ENCODE measurements at regions not wholly inside any gene's neighbourhood (a gene's known extent, or its start where the extent isn't known, plus 50 kb on each side); places are given as distances from the start of the nearest gene placed in this dataset.

DNA sequence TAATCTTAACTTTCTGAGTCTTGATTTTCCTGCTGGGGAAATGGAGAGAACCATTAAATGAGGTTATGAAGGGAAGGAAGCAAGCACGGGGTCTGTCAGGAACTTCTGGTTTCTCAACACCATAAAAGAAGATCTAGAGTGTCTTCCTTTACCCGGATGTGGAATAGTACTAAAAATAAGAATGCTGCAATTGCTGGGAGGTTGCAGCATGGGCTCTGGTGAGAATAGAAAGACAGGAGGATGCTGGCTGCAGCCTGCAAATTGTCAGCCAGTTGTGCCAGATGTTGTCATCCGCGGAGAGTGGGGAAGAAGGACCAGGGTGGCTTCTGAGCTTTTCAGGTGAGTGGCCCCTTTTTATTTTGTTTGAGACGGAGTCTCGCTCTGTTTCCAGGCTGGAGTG lies 69.3 kb upstream of the STC2 start:
- H3K27ac Mint-ChIP-seq (ENCODE audit: unreplicated experiment) = no peak overlapping the region
- H3K27me3 Mint-ChIP-seq (ENCODE audit: unreplicated experiment) = peaks cover 10% of the 10 kb centered on the region
- peaks cover 6% of the 10 kb centered on the region for H3K4me1 Mint-ChIP-seq (ENCODE audit: unreplicated experiment)
- H3K36me3 Mint-ChIP-seq (ENCODE audit: low read depth, unreplicated experiment) = no peaks in the 10 kb centered on the region
- H3K4me3 Mint-ChIP-seq (ENCODE audit: unreplicated experiment) = no peak overlapping the region
- TF ChIP-seq, protein P1, sequence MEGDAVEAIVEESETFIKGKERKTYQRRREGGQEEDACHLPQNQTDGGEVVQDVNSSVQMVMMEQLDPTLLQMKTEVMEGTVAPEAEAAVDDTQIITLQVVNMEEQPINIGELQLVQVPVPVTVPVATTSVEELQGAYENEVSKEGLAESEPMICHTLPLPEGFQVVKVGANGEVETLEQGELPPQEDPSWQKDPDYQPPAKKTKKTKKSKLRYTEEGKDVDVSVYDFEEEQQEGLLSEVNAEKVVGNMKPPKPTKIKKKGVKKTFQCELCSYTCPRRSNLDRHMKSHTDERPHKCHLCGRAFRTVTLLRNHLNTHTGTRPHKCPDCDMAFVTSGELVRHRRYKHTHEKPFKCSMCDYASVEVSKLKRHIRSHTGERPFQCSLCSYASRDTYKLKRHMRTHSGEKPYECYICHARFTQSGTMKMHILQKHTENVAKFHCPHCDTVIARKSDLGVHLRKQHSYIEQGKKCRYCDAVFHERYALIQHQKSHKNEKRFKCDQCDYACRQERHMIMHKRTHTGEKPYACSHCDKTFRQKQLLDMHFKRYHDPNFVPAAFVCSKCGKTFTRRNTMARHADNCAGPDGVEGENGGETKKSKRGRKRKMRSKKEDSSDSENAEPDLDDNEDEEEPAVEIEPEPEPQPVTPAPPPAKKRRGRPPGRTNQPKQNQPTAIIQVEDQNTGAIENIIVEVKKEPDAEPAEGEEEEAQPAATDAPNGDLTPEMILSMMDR (IDR thresholded peaks at IDR 0.05; ENCODE audit: unreplicated experiment) = no peak
- H3K9me3 Mint-ChIP-seq (ENCODE audit: unreplicated experiment) = no peaks in the 10 kb centered on the region
- no peak for DNase-seq (ENCODE audit: low spot score)

DNA sequence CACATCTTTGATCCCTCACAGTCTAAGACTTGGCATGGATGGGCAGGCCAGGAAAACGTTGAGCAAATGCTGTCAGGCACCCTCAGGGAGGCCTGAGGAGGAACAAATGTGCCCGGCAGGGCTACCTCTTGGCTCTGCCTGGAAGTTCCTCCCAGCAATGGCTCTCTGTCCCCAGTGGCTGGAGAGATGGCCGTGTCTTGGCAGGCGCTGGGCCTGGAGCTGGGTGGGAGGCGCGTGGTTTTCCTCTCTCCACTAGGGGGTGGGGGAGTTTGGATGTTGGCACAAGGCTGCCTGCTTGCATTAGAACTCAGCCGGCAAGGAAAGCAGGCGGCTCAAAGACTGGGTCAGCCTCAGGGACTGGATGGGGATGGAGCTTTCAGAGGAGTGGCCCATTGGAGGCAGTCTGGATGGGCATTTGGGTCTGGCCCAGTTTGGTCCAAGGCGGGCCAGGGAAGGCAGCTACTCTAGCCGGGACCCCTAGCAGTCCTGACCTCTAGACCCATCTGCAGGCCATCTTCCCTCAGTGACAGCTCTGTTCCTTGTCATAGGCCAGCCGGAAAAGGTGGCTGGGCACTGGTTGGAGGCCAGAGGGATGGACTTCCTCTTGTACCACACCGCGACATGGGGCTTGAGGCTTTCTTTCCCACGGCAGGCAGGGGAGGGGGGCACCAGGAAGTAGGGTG lies 68.2 kb upstream of the STC2 start:
- TF ChIP-seq, protein P1 (IDR thresholded peaks at IDR 0.05; ENCODE audit: unreplicated experiment) = peak; percentile 47
- H3K9me3 Mint-ChIP-seq (ENCODE audit: unreplicated experiment) = no peaks in the 10 kb centered on the region
- H3K36me3 Mint-ChIP-seq (ENCODE audit: low read depth, unreplicated experiment) = no peaks in the 10 kb centered on the region
- H3K27ac Mint-ChIP-seq (ENCODE audit: unreplicated experiment) = no peak overlapping the region
- no peak overlapping the region for H3K4me3 Mint-ChIP-seq (ENCODE audit: unreplicated experiment)
- H3K4me1 Mint-ChIP-seq (ENCODE audit: unreplicated experiment) = peaks cover 6% of the 10 kb centered on the region
- peaks cover 10% of the 10 kb centered on the region for H3K27me3 Mint-ChIP-seq (ENCODE audit: unreplicated experiment)
- peak; percentile 30 for DNase-seq (ENCODE audit: low spot score)

DNA sequence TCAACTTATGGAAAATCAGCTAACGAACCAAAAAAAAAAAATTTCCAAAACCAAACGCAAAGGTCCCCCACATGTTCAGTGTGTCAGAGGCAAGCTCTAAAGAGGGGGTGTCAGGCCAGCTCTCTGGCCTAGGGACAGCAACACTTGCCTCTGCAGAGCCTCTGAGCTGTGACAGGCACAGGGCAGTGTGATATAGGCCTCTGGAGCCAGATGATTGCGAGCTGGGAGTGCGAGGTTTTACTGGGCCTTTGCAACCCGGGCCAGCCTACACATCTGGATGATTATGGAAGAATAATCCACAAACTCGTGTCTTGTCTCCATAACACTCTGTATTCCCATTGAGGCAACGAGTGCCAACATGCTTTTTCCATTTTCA lies 67.7 kb upstream of the STC2 start:
- Mint-ChIP-seq H3K27ac (ENCODE audit: unreplicated experiment) (no peak overlapping the region), H3K9me3 (ENCODE audit: unreplicated experiment) (no peaks in the 10 kb centered on the region), H3K4me1 (ENCODE audit: unreplicated experiment) (peaks cover 6% of the 10 kb centered on the region), H3K4me3 (ENCODE audit: unreplicated experiment) (no peak overlapping the region), H3K27me3 (ENCODE audit: unreplicated experiment) (peaks cover 10% of the 10 kb centered on the region), H3K36me3 (ENCODE audit: low read depth, unreplicated experiment) (no peaks in the 10 kb centered on the region)
- TF ChIP-seq, protein P1 (IDR thresholded peaks at IDR 0.05; ENCODE audit: unreplicated experiment) = no peak
- no peak for DNase-seq (ENCODE audit: low spot score)

DNA sequence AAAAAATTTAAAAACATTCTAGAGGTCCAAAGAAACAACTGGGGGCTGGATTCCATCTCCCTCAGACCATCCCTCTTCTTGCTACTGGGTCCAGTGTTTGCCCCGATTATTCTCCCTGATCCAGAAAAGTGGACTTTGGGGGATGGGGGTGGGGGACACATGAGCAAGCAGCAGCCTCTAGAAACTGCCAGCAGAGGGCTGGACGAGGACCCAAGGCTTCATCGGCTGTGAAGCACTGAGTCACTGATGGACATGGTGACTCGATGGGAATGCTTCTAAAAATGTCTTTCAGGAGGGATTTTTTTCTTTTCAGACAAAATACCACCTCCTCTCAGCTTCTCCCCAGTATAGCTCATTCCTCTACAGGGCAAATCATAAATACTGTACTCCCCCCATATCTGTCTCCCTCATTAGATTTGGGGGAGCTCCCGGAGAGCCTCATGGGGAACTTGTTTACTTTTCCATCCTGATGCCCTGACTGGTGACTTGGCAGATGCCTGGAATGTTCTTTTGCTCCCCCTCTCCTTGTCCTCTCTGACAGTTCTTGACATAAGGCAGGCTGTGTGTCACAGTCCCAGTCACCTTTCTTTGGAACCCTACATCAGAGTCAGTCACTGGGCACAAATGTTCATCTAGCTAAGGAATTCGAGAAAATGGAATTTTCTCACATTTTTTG lies 67.2 kb upstream of the STC2 start:
- Mint-ChIP-seq H3K27me3 (ENCODE audit: unreplicated experiment) (peaks cover 10% of the 10 kb centered on the region), H3K27ac (ENCODE audit: unreplicated experiment) (no peak overlapping the region), H3K9me3 (ENCODE audit: unreplicated experiment) (no peaks in the 10 kb centered on the region), H3K4me3 (ENCODE audit: unreplicated experiment) (no peak overlapping the region), H3K4me1 (ENCODE audit: unreplicated experiment) (peaks cover 6% of the 10 kb centered on the region), H3K36me3 (ENCODE audit: low read depth, unreplicated experiment) (no peaks in the 10 kb centered on the region)
- no peak for DNase-seq (ENCODE audit: low spot score)
- TF ChIP-seq, protein P1 (IDR thresholded peaks at IDR 0.05; ENCODE audit: unreplicated experiment) = no peak

DNA sequence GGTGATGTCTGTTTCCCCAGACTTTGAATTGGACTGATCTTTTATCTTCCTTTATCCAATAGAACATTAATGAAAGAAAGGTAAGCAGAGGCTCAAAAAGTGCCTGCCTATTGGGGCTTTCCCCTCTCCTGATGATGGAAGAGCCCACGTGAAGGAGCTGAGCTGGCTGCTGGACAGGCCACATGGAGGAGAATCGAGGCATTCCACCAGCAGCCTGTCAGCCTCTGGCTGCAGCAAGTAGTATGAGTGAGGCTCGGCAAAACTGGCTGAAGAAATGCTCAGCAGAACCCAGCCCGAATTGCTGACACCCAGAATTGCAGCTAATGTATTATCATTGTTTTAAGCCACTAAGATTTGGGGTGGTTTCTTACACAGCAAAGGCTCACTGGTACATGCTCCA lies 66.5 kb upstream of the STC2 start:
- Mint-ChIP-seq H3K9me3 (ENCODE audit: unreplicated experiment) (no peaks in the 10 kb centered on the region), H3K4me3 (ENCODE audit: unreplicated experiment) (no peak overlapping the region), H3K4me1 (ENCODE audit: unreplicated experiment) (peaks cover 6% of the 10 kb centered on the region), H3K36me3 (ENCODE audit: low read depth, unreplicated experiment) (no peaks in the 10 kb centered on the region), H3K27ac (ENCODE audit: unreplicated experiment) (no peak overlapping the region), H3K27me3 (ENCODE audit: unreplicated experiment) (peaks cover 10% of the 10 kb centered on the region)
- TF ChIP-seq, protein P1 (IDR thresholded peaks at IDR 0.05; ENCODE audit: unreplicated experiment) = no peak
- no peak for DNase-seq (ENCODE audit: low spot score)

Measured in endothelial cell (in vitro differentiated cells).